HepG2 (cell line): ENCODE measurements at regions not wholly inside any gene's neighbourhood (a gene's known extent, or its start where the extent isn't known, plus 50 kb on each side); places are given as distances from the start of the nearest gene placed in this dataset.

Experiments
- AHDC1 ChIP-seq: sonication (generic); formaldehyde crosslinking; IDR thresholded peaks from 2 replicates; pipeline ENCODE4 v1.5.1; 2020; ENCODE audit warnings: mild to moderate bottlenecking, missing genetic modification reagents, borderline replicate concordance
- DDIT3 ChIP-seq: sonication (generic); formaldehyde crosslinking; IDR thresholded peaks from 2 replicates; pipeline ENCODE4 v1.4.0; 2020; ENCODE audit warnings: mild to moderate bottlenecking, missing genetic modification reagents
- DZIP1 ChIP-seq: sonication (generic); formaldehyde crosslinking; IDR thresholded peaks from 2 replicates; pipeline ENCODE4 v1.5.0; 2020; ENCODE audit warnings: mild to moderate bottlenecking, missing genetic modification reagents
- ETV6 ChIP-seq: sonication (generic); formaldehyde crosslinking; conservative IDR thresholded peaks from 2 replicates; pipeline ENCODE4 v1.4.0; 2020; ENCODE audit warnings: missing genetic modification reagents
- FOXK2 ChIP-seq: fragments of 450-650 bp; IDR thresholded peaks from 2 replicates; pipeline ENCODE4 v1.6.1; 2016
- GMEB2 ChIP-seq: IDR thresholded peaks from 2 replicates; pipeline ENCODE4 v1.6.1; 2016; ENCODE audit warnings: missing biosample characterization, missing genetic modification reagents, low read depth
- KDM4B ChIP-seq: sonication (generic); formaldehyde crosslinking; IDR thresholded peaks from 2 replicates; pipeline ENCODE4 v1.4.0; 2020; ENCODE audit warnings: missing genetic modification reagents
- ONECUT2 ChIP-seq: sonication (generic); formaldehyde crosslinking; IDR thresholded peaks from 2 replicates; pipeline ENCODE4 v1.4.0; 2020; ENCODE audit warnings: missing genetic modification reagents
- SAP130 ChIP-seq: IDR thresholded peaks from 2 replicates; pipeline ENCODE4 v1.6.1; 2016; ENCODE audit warnings: low read depth
- SKIL ChIP-seq: sonication (generic); formaldehyde crosslinking; IDR thresholded peaks from 2 replicates; pipeline ENCODE4 v1.8.0; 2022; ENCODE audit warnings: missing genetic modification reagents, mild to moderate bottlenecking, moderate library complexity, borderline replicate concordance
- TARDBP ChIP-seq: sonication (generic); formaldehyde crosslinking; IDR thresholded peaks from 2 replicates; pipeline ENCODE4 v1.8.0; 2022; ENCODE audit warnings: mild to moderate bottlenecking, missing genetic modification reagents
- THAP11 ChIP-seq: IDR thresholded peaks from 2 replicates; pipeline ENCODE4 v1.6.1; 2016; ENCODE audit warnings: missing biosample characterization, missing genetic modification reagents
- ZFP82 ChIP-seq: sonication (generic); formaldehyde crosslinking; IDR thresholded peaks from 2 replicates; pipeline ENCODE4 v1.5.1; 2020; ENCODE audit warnings: mild to moderate bottlenecking, missing genetic modification reagents, borderline replicate concordance
- ZNF296 ChIP-seq: sonication (generic); formaldehyde crosslinking; conservative IDR thresholded peaks from 2 replicates; pipeline ENCODE4 v1.5.0; 2020; ENCODE audit warnings: mild to moderate bottlenecking, missing genetic modification reagents
- ZNF567 ChIP-seq: sonication (generic); formaldehyde crosslinking; IDR thresholded peaks from 2 replicates; pipeline ENCODE4 v1.8.1; 2023; ENCODE audit warnings: mild to moderate bottlenecking, missing genetic modification reagents, borderline replicate concordance
- ZNF577 ChIP-seq: sonication (generic); formaldehyde crosslinking; IDR thresholded peaks from 2 replicates; pipeline ENCODE4 v1.4.0; 2020; ENCODE audit warnings: mild to moderate bottlenecking, low read depth, missing genetic modification reagents, borderline replicate concordance
- ZNF792 ChIP-seq: IDR thresholded peaks from 2 replicates; pipeline ENCODE4 v1.6.1; 2016

- no peak for TF ChIP-seq AHDC1
- no peak for TF ChIP-seq TARDBP (CRISPR knock-in tag)
- TF ChIP-seq SAP130 (CRISPR knock-in tag): 0 out of 2 replicates have a peak, but pooled peaks have one; percentile 24
- no peak for TF ChIP-seq ZNF577
- 0 out of 2 replicates have a peak, but pooled peaks have one; percentile 31 for TF ChIP-seq ETV6 (CRISPR knock-in tag)
- TF ChIP-seq GMEB2: no peak
- TF ChIP-seq SKIL (CRISPR knock-in tag): peak; percentile 45
- TF ChIP-seq FOXK2: no peak
- peak; percentile 32; the same call in 1 of the 2 replicates for TF ChIP-seq THAP11 (CRISPR knock-in tag)
- no peak for TF ChIP-seq DDIT3
- peak; percentile 90 for TF ChIP-seq ONECUT2
- no peak for TF ChIP-seq DZIP1 (CRISPR knock-in tag)
- no peak for TF ChIP-seq KDM4B (CRISPR knock-in tag)
- TF ChIP-seq ZNF567 (CRISPR knock-in tag): no peak
- no peak for TF ChIP-seq ZNF792 (CRISPR knock-in tag)
- no peak for TF ChIP-seq ZNF296 (CRISPR knock-in tag)
- no peak for TF ChIP-seq ZFP82 (CRISPR knock-in tag)
Measured at GRCh38 chr20:53711333-53712211, 117.9 kb upstream of the ZNF217 start (continued).
